ENCODE measurements at regions not wholly inside any gene's neighbourhood (a gene's known extent, or its start where the extent isn't known, plus 50 kb on each side); places are given as distances from the start of the nearest gene placed in this dataset.

GRCh38 chr4:123455360-123455759 lies 58.8 kb downstream of the SPRY1 start:
- H3K36me3 ChIP-seq (ENCODE audit: insufficient read depth, low read length) = no peaks in the 10 kb centered on the region
- peaks cover 12% of the 10 kb centered on the region for H3K4me1 ChIP-seq (ENCODE audit: control insufficient read depth, insufficient read depth, low read length, unreplicated experiment)
- no peak overlapping the region for H3K4me3 ChIP-seq (ENCODE audit: low read depth, low read length)
- H3K27ac ChIP-seq (ENCODE audit: low read depth, low read length) = no peak overlapping the region
- H3K79me2 ChIP-seq (ENCODE audit: control insufficient read depth, insufficient read depth, low read length, unreplicated experiment) = no peaks in the 10 kb centered on the region
- no peak overlapping the region for H2AFZ ChIP-seq (ENCODE audit: low read length, unreplicated experiment)
- no peaks in the 10 kb centered on the region for H3K27me3 ChIP-seq (ENCODE audit: insufficient read depth, low read length)

DNA sequence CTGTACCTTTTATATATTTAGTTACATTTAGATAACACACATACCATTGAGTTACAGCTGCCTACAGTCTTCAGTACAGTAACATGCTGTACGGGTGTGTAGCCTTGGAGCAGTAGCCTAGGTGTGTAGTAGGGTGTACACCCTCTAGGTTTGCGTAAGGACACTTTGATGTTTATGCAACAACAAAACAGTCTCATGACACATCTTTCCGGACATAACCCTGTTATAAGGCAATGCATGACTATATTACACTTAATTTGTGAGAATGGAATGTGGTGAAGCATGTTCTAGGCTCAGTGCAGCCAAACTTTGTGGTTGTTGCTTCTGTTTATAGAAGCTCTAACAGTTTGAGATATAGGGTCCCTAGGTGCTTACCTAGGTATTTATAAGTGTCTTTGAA lies 65.4 kb downstream of the SPRY1 start:
- H3K27ac ChIP-seq (ENCODE audit: low read depth, low read length) = no peak overlapping the region

GRCh38 chr4:123463869-123464268 lies 67.3 kb downstream of the SPRY1 start:
- H3K36me3 ChIP-seq (ENCODE audit: insufficient read depth, low read length) = no peaks in the 10 kb centered on the region
- no peak overlapping the region for H3K4me3 ChIP-seq (ENCODE audit: low read depth, low read length)
- H3K27ac ChIP-seq (ENCODE audit: low read depth, low read length) = no peak overlapping the region
- H2AFZ ChIP-seq (ENCODE audit: low read length, unreplicated experiment) = no peak overlapping the region
- no peaks in the 10 kb centered on the region for H3K4me1 ChIP-seq (ENCODE audit: control insufficient read depth, insufficient read depth, low read length, unreplicated experiment)
- no peaks in the 10 kb centered on the region for H3K79me2 ChIP-seq (ENCODE audit: control insufficient read depth, insufficient read depth, low read length, unreplicated experiment)
- H3K27me3 ChIP-seq (ENCODE audit: insufficient read depth, low read length) = no peaks in the 10 kb centered on the region

More for the DNA sequence above, 65.4 kb downstream of the SPRY1 start:
- Histone ChIP-seq H3K4me3 (ENCODE audit: low read depth, low read length) (no peak overlapping the region), H3K79me2 (ENCODE audit: control insufficient read depth, insufficient read depth, low read length, unreplicated experiment) (no peaks in the 10 kb centered on the region), H3K27me3 (ENCODE audit: insufficient read depth, low read length) (no peaks in the 10 kb centered on the region), H3K4me1 (ENCODE audit: control insufficient read depth, insufficient read depth, low read length, unreplicated experiment) (no peaks in the 10 kb centered on the region), H2AFZ (ENCODE audit: low read length, unreplicated experiment) (no peak overlapping the region), H3K36me3 (ENCODE audit: insufficient read depth, low read length) (no peaks in the 10 kb centered on the region)

DNA sequence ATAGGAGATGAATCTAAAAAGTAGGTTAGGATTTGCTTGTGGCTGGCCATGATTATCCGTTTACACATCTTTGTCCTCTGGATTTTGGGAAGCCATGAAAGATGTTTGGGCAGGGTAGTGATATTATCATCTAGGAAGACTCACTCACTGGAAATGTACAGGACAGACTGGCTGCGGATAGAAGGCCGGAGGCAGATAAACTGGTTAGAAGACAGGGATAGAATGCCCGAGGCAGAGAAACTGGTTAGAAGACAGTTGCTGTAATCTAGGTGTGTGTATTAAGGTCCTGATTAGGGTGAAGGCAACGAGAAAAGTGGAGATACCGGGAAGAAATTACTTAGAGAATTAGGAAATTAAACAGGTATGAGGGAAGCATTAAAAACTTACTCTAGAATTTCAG lies 68.8 kb downstream of the SPRY1 start:
- no peak overlapping the region for H2AFZ ChIP-seq (ENCODE audit: low read length, unreplicated experiment)
- H3K27me3 ChIP-seq (ENCODE audit: insufficient read depth, low read length) = no peaks in the 10 kb centered on the region

DNA sequence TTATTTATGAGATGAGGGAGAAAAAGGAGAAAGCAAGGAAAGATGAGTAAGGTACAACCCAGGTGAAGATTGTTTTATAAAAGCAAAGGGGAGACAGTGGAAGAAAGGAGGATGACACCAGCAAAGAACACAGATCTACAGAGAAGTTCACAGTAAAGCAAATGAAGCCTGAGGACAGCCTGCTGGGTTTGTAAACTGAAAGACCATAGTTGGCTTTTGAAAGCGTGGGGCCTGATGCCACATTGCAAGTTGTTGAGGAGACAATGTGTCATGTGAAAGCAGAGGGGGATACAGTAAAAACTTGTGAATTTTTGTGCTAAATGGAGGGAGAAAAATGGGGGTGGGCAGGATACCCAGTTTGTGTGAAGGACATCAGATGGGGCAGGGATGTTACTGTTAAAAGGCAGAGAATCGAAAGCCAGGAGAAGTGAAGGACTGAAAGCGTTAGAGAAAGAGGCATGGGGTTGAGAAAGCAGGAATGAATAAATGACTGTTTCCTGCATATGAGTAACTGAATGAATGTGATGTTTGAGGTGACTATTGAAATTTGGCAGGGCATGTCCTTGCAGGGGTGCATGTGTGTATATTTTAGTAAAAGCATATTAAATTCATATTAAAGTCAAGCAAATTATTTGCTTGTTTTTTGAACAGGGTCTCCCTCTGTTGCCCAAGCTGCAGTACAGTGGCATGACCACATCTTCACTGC lies 69.6 kb downstream of the SPRY1 start:
- no peaks in the 10 kb centered on the region for H3K79me2 ChIP-seq (ENCODE audit: control insufficient read depth, insufficient read depth, low read length, unreplicated experiment)
- H3K4me1 ChIP-seq (ENCODE audit: control insufficient read depth, insufficient read depth, low read length, unreplicated experiment) = no peaks in the 10 kb centered on the region
- H3K27ac ChIP-seq (ENCODE audit: low read depth, low read length) = no peak overlapping the region
- H3K27me3 ChIP-seq (ENCODE audit: insufficient read depth, low read length) = no peaks in the 10 kb centered on the region
- no peak overlapping the region for H2AFZ ChIP-seq (ENCODE audit: low read length, unreplicated experiment)
- H3K4me3 ChIP-seq (ENCODE audit: low read depth, low read length) = no peak overlapping the region
- H3K36me3 ChIP-seq (ENCODE audit: insufficient read depth, low read length) = no peaks in the 10 kb centered on the region

More for the DNA sequence above, 68.8 kb downstream of the SPRY1 start:
- H3K79me2 ChIP-seq (ENCODE audit: control insufficient read depth, insufficient read depth, low read length, unreplicated experiment) = no peaks in the 10 kb centered on the region
- no peak overlapping the region for H3K27ac ChIP-seq (ENCODE audit: low read depth, low read length)
- H3K36me3 ChIP-seq (ENCODE audit: insufficient read depth, low read length) = no peaks in the 10 kb centered on the region
- H3K4me1 ChIP-seq (ENCODE audit: control insufficient read depth, insufficient read depth, low read length, unreplicated experiment) = no peaks in the 10 kb centered on the region
- no peak overlapping the region for H3K4me3 ChIP-seq (ENCODE audit: low read depth, low read length)

DNA sequence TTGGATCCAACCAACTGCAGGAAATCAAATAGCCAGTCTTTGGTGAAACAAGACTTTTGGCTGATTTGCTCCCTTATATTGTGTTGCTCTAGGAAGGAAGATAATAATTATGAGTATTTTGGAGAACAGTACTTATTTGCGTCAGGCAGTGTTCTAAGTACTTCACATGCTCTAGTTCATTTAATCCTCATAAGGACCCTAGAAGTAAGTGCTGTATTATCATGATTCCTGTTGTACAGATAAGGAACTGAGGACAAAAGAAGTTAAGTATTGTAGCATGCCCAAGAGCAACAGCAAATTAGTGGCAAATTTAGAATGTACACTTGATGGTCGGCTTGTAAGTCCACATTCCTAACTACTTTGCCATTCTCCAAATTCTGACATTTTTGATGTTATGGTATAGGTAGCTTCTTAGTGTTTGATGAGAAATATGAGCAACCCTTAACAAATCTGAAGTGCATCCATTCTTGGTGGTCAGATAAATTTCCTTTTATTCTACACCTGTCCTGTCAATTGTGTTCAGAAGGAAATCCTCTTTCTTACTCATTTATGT lies 72.0 kb downstream of the SPRY1 start:
- H3K27me3 ChIP-seq (ENCODE audit: insufficient read depth, low read length) = no peaks in the 10 kb centered on the region
- H3K4me1 ChIP-seq (ENCODE audit: control insufficient read depth, insufficient read depth, low read length, unreplicated experiment) = no peaks in the 10 kb centered on the region
- no peak overlapping the region for H3K27ac ChIP-seq (ENCODE audit: low read depth, low read length)
- no peak overlapping the region for H3K4me3 ChIP-seq (ENCODE audit: low read depth, low read length)
- H3K79me2 ChIP-seq (ENCODE audit: control insufficient read depth, insufficient read depth, low read length, unreplicated experiment) = no peaks in the 10 kb centered on the region
- H2AFZ ChIP-seq (ENCODE audit: low read length, unreplicated experiment) = no peak overlapping the region
- H3K36me3 ChIP-seq (ENCODE audit: insufficient read depth, low read length) = no peaks in the 10 kb centered on the region

- no peak overlapping the region for H3K4me3 ChIP-seq (ENCODE audit: low read depth, low read length)
- H2AFZ ChIP-seq (ENCODE audit: low read length, unreplicated experiment) = no peak overlapping the region
- no peaks in the 10 kb centered on the region for H3K27me3 ChIP-seq (ENCODE audit: insufficient read depth, low read length)
- H3K79me2 ChIP-seq (ENCODE audit: control insufficient read depth, insufficient read depth, low read length, unreplicated experiment) = no peaks in the 10 kb centered on the region
- no peaks in the 10 kb centered on the region for H3K4me1 ChIP-seq (ENCODE audit: control insufficient read depth, insufficient read depth, low read length, unreplicated experiment)
- no peak overlapping the region for H3K27ac ChIP-seq (ENCODE audit: low read depth, low read length)
- H3K36me3 ChIP-seq (ENCODE audit: insufficient read depth, low read length) = no peaks in the 10 kb centered on the region
These were observed 72.7 kb downstream of the SPRY1 start for GRCh38 chr4:123469245-123469644.

DNA sequence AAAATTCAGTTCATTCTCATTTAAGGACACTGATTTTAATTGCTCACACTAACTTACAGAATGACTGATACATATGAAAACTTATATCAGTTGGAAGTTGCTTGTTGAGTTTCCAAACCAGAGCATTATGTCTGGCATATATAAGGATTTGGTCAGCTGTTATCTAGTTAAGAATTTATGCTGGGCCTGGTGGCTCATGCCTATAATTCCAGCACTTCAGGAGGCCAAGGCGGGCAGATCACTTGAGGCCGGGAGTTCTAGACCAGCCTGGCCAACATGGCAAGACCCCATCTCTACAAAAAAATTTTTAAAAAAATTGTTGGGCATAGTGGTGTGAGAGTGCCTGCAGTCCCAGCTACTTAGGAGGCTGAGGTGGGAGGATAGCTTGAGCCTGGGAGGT lies 73.1 kb downstream of the SPRY1 start:
- no peak overlapping the region for H3K27ac ChIP-seq (ENCODE audit: low read depth, low read length)
- H3K79me2 ChIP-seq (ENCODE audit: control insufficient read depth, insufficient read depth, low read length, unreplicated experiment) = no peaks in the 10 kb centered on the region
- no peak overlapping the region for H2AFZ ChIP-seq (ENCODE audit: low read length, unreplicated experiment)
- H3K36me3 ChIP-seq (ENCODE audit: insufficient read depth, low read length) = no peaks in the 10 kb centered on the region
- H3K4me1 ChIP-seq (ENCODE audit: control insufficient read depth, insufficient read depth, low read length, unreplicated experiment) = no peaks in the 10 kb centered on the region
- H3K4me3 ChIP-seq (ENCODE audit: low read depth, low read length) = no peak overlapping the region
- H3K27me3 ChIP-seq (ENCODE audit: insufficient read depth, low read length) = no peaks in the 10 kb centered on the region

GRCh38 chr4:123470640-123471039 lies 74.0 kb downstream of the SPRY1 start:
- Histone ChIP-seq H3K27me3 (ENCODE audit: insufficient read depth, low read length) (no peaks in the 10 kb centered on the region), H3K4me1 (ENCODE audit: control insufficient read depth, insufficient read depth, low read length, unreplicated experiment) (no peaks in the 10 kb centered on the region), H3K79me2 (ENCODE audit: control insufficient read depth, insufficient read depth, low read length, unreplicated experiment) (no peaks in the 10 kb centered on the region), H3K4me3 (ENCODE audit: low read depth, low read length) (no peak overlapping the region), H3K27ac (ENCODE audit: low read depth, low read length) (no peak overlapping the region), H3K36me3 (ENCODE audit: insufficient read depth, low read length) (no peaks in the 10 kb centered on the region), H2AFZ (ENCODE audit: low read length, unreplicated experiment) (no peak overlapping the region)

GRCh38 chr4:123471655-123472369 lies 75.2 kb downstream of the SPRY1 start:
- Histone ChIP-seq H3K27ac (ENCODE audit: low read depth, low read length) (no peak overlapping the region), H3K36me3 (ENCODE audit: insufficient read depth, low read length) (no peaks in the 10 kb centered on the region), H3K4me3 (ENCODE audit: low read depth, low read length) (no peak overlapping the region), H3K79me2 (ENCODE audit: control insufficient read depth, insufficient read depth, low read length, unreplicated experiment) (no peaks in the 10 kb centered on the region), H2AFZ (ENCODE audit: low read length, unreplicated experiment) (no peak overlapping the region), H3K4me1 (ENCODE audit: control insufficient read depth, insufficient read depth, low read length, unreplicated experiment) (no peaks in the 10 kb centered on the region), H3K27me3 (ENCODE audit: insufficient read depth, low read length) (no peaks in the 10 kb centered on the region)

DNA sequence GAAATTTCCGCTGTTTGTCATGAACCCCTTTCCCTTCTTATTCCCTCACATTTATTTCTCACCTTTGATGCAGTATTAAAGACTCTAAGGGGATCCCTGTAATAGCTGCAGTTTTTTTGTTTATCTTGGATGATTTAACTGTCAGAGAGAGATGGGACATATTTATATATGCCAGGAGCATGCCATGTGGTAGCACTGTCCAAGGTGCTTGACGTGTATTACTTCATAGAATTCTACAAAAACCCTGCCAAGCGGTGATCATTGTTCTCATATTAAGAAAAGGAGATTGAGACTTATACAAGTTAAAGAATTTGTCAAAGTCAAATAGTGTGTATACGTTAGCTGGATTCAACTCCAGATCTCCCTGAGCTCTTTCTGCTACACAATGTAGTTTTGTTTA lies 78.2 kb downstream of the SPRY1 start:
- Histone ChIP-seq H3K4me1 (ENCODE audit: control insufficient read depth, insufficient read depth, low read length, unreplicated experiment) (no peaks in the 10 kb centered on the region), H3K4me3 (ENCODE audit: low read depth, low read length) (no peak overlapping the region), H3K27ac (ENCODE audit: low read depth, low read length) (no peak overlapping the region)

More for the DNA sequence above, 78.2 kb downstream of the SPRY1 start:
- Histone ChIP-seq H3K36me3 (ENCODE audit: insufficient read depth, low read length) (no peaks in the 10 kb centered on the region), H3K79me2 (ENCODE audit: control insufficient read depth, insufficient read depth, low read length, unreplicated experiment) (no peaks in the 10 kb centered on the region), H2AFZ (ENCODE audit: low read length, unreplicated experiment) (no peak overlapping the region), H3K27me3 (ENCODE audit: insufficient read depth, low read length) (no peaks in the 10 kb centered on the region)
